DND-41 (cell line): ENCODE measurements at regions not wholly inside any gene's neighbourhood (a gene's known extent, or its start where the extent isn't known, plus 50 kb on each side); places are given as distances from the start of the nearest gene placed in this dataset.
"Not testable (repeated sequence)": the region's sequence is repeated elsewhere in the genome, so short reads cannot be mapped to it uniquely, and the experiment has no call there.

Experiments
- CTCF ChIP-seq: IDR thresholded peaks from 2 replicates; pipeline ENCODE4 v1.5.1; 2012; ENCODE audit warnings: borderline replicate concordance, low read length, moderate library complexity, mild to moderate bottlenecking; ENCODE audit not compliant: poor library complexity, severe bottlenecking; ENCODE audit errors: extremely low read depth
- EZH2 ChIP-seq: IDR thresholded peaks from 3 replicates; pipeline ENCODE4 v1.6.1; 2012; ENCODE audit warnings: borderline replicate concordance, low read depth, mild to moderate bottlenecking, moderate library complexity, low read length, inconsistent platforms; ENCODE audit not compliant: severe bottlenecking

GRCh38 chr21:8987896-8988295 lies 1533.5 kb upstream of the TPTE start:
- TF ChIP-seq CTCF, EZH2: not testable (repeated sequence)
